ENCODE measurements at regions not wholly inside any gene's neighbourhood (a gene's known extent, or its start where the extent isn't known, plus 50 kb on each side); places are given as distances from the start of the nearest gene placed in this dataset.

GRCh38 chr2:136215908-136216472 lies 98.0 kb upstream of the CXCR4 start:
- DNase-seq = no peak

GRCh38 chr2:136215449-136215848 lies 97.5 kb upstream of the CXCR4 start:
- DNase-seq = no peak

GRCh38 chr2:136214307-136215200 lies 96.6 kb upstream of the CXCR4 start:
- DNase-seq = no peak

GRCh38 chr2:136213836-136214235 lies 95.9 kb upstream of the CXCR4 start:
- DNase-seq = no peak

- DNase-seq = no peak
Observed at GRCh38 chr2:136212426-136213378, 94.8 kb upstream of the CXCR4 start.

- no peak for DNase-seq
Observed at GRCh38 chr2:136211701-136212100, 93.8 kb upstream of the CXCR4 start.

- no peak for DNase-seq
Observed at GRCh38 chr2:136210822-136211221, 92.9 kb upstream of the CXCR4 start.

GRCh38 chr2:136210455-136210805 lies 92.5 kb upstream of the CXCR4 start:
- DNase-seq = no peak

GRCh38 chr2:136209561-136210454 lies 91.9 kb upstream of the CXCR4 start:
- no peak for DNase-seq

- DNase-seq = no peak
Observed at GRCh38 chr2:136208682-136209420, 90.9 kb upstream of the CXCR4 start.

GRCh38 chr2:136207665-136208064 lies 89.7 kb upstream of the CXCR4 start:
- DNase-seq = no peak

GRCh38 chr2:136207030-136207623 lies 89.2 kb upstream of the CXCR4 start:
- no peak for DNase-seq

- DNase-seq = no peak
Observed at GRCh38 chr2:136206613-136207012, 88.7 kb upstream of the CXCR4 start.

GRCh38 chr2:136205615-136206014 lies 87.7 kb upstream of the CXCR4 start:
- DNase-seq = no peak

GRCh38 chr2:136204971-136205370 lies 87.0 kb upstream of the CXCR4 start:
- DNase-seq = no peak

- no peak for DNase-seq
Observed at GRCh38 chr2:136195226-136195625, 77.3 kb upstream of the CXCR4 start.

GRCh38 chr2:136191041-136191440 lies 73.1 kb upstream of the CXCR4 start:
- no peak for DNase-seq

- no peak for DNase-seq
Observed at GRCh38 chr2:136189221-136189782, 71.4 kb upstream of the CXCR4 start.

- no peak for DNase-seq
Observed at GRCh38 chr2:136188086-136188485, 70.1 kb upstream of the CXCR4 start.

Measured in right lung (tissue), 2 donors.